Right lobe of liver (tissue), 6 donors: ENCODE measurements at regions not wholly inside any gene's neighbourhood (a gene's known extent, or its start where the extent isn't known, plus 50 kb on each side); places are given as distances from the start of the nearest gene placed in this dataset.

Experiments
- ATAC-seq, 4 donors: fragments of 200-7000 bp; cut with Tn5 transposase; one replicate each; pipeline ENCODE4 v1.9.1; 2020; ENCODE audit warnings: mild to moderate bottlenecking in 4 of 4, moderate library complexity in 4 of 4
- DNase-seq, 3 donors: peaks; one replicate each; pipeline ENCODE4 v3.0.0-alpha.2; 2020
- H3K27ac ChIP-seq, 3 donors: fragments of 200-600 bp; one replicate each; pipeline ENCODE4 v1.8.0; 2022
- H3K27me3 ChIP-seq, 2 donors: fragments of 200-600 bp; one replicate each; pipeline ENCODE4 v1.8.0; 2022
- H3K36me3 ChIP-seq, 4 donors: fragments of 200-600 bp; sonication (generic) in 1 of 4; one replicate each; pipeline versions ENCODE4 v1.5.1 to v1.8.0; 2017 to 2022; ENCODE audit warnings: control low read depth in 1 of 4
- H3K4me1 ChIP-seq, 4 donors: fragments of 200-600 bp; sonication (generic) in 1 of 4; one replicate each; pipeline versions ENCODE4 v1.5.1 to v1.8.0; 2017 to 2022; ENCODE audit warnings: control low read depth in 1 of 4
- H3K4me3 ChIP-seq, 3 donors: fragments of 200-600 bp; one replicate each; pipeline ENCODE4 v1.8.0; 2022
- H3K9me3 ChIP-seq, 4 donors: fragments of 200-600 bp; sonication (generic) in 1 of 4; one replicate each; pipeline versions ENCODE4 v1.5.1 to v1.8.0; 2017 to 2022; ENCODE audit warnings: control low read depth in 1 of 4
- POLR2A ChIP-seq: fragments of 450-650 bp; IDR thresholded peaks from one replicate; pipeline ENCODE4 v1.6.1; 2017; ENCODE audit warnings: antibody characterized with exemption, mild to moderate bottlenecking
- WGBS: methylation state at CpG from one replicate; pipeline ENCODE4 v1.1.6; 2018; ENCODE audit warnings: low coverage, low lambda C conversion rate; ENCODE audit not compliant: insufficient coverage; ENCODE audit errors: missing lambda C conversion rate; 5-methylcytosine and 5-hydroxymethylcytosine counted together
- intact Hi-C, 2 donors: fragments of 100-400 bp; cut with DNase I; formaldehyde crosslinking; loops; one replicate each; pipeline versions ENCODE4 v1.11.2 to v1.14.1; 2022
- TF ChIP-seq, protein P1 (sequence below), 4 donors: fragments of 200-600 bp in 3 of 4; fragments of 450-650 bp in 1 of 4; IDR thresholded peaks; one replicate each; pipeline versions ENCODE4 v1.5.1 to v1.8.0; 2016 to 2022; ENCODE audit warnings: antibody characterized with exemption in 4 of 4, mild to moderate bottlenecking in 2 of 4
- donor health status: DM: no; HTN: yes; CAD: no.
- donor health status: DM: no; HTN: no; CAD: no.
- donor health status: DM: no; HTN: no; CAD: no.
- donor health status: DM: no; HTN: yes; CAD: no.
- donor health status: DM: no; HTN: yes; CAD: no.

DNA sequence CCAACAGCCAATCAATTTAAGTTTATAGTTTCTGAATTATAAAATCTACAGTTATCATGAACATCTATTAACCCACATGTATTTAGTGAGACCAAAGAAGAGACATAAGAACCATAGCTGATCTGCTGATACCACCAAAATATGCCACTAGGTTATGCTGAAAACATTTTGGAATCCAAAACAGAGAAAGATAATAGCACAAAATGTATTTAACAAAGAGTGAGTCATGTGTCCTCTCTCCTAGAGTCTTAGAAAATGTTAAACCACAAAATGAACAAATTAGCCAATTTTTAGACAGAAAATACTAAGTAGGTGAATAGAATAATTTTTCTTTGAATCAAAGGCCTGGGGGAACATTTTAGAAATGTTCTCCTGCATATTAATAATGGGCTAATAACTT is 527.5 kb downstream of the GPAM start:
- intact Hi-C loops = no loop called here
- Histone ChIP-seq H3K27ac (no peak overlapping the region), H3K9me3 (no peaks in the 10 kb centered on the region), H3K4me3 (no peak overlapping the region), H3K27me3 (no peaks in the 10 kb centered on the region), H3K4me1 (no peaks in the 10 kb centered on the region), H3K36me3 (no peaks in the 10 kb centered on the region)
- TF ChIP-seq, protein P1, sequence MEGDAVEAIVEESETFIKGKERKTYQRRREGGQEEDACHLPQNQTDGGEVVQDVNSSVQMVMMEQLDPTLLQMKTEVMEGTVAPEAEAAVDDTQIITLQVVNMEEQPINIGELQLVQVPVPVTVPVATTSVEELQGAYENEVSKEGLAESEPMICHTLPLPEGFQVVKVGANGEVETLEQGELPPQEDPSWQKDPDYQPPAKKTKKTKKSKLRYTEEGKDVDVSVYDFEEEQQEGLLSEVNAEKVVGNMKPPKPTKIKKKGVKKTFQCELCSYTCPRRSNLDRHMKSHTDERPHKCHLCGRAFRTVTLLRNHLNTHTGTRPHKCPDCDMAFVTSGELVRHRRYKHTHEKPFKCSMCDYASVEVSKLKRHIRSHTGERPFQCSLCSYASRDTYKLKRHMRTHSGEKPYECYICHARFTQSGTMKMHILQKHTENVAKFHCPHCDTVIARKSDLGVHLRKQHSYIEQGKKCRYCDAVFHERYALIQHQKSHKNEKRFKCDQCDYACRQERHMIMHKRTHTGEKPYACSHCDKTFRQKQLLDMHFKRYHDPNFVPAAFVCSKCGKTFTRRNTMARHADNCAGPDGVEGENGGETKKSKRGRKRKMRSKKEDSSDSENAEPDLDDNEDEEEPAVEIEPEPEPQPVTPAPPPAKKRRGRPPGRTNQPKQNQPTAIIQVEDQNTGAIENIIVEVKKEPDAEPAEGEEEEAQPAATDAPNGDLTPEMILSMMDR (IDR thresholded peaks at IDR 0.05) = no peak
- TF ChIP-seq POLR2A = no peak
- no peak for ATAC-seq
- no peak for DNase-seq

DNA sequence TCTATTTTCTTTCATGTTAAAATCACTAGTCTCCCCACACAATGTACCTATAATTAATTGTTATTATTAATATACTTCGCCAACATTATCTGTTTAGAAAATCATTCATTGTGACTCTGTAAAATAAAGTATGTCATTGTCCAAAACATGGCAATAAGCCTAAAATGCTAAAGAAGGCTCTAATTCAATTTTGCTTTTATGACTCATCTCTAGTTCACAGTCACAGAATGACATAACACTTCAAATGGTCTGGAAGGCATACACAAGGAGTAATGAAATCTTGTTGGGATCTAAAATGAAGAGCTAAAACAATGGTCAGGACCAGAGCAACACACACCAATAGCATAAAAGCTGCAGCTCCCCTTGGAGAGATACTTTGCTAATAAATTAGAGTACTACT is 505.8 kb downstream of the GPAM start:
- H3K27ac ChIP-seq = no peak overlapping the region
- DNase-seq (no peak), ATAC-seq (no peak)
- H3K9me3 ChIP-seq = no peaks in the 10 kb centered on the region
- no peaks in the 10 kb centered on the region for H3K36me3 ChIP-seq
- 63% methylated on average over 1 of the region's 1 CpG for WGBS
- H3K4me1 ChIP-seq = no peaks in the 10 kb centered on the region
- H3K4me3 ChIP-seq = no peak overlapping the region
- no peak for TF ChIP-seq POLR2A
- TF ChIP-seq, protein P1 (IDR thresholded peaks at IDR 0.05) = no peak
- intact Hi-C loops = no loop called here
- no peaks in the 10 kb centered on the region for H3K27me3 ChIP-seq

DNA sequence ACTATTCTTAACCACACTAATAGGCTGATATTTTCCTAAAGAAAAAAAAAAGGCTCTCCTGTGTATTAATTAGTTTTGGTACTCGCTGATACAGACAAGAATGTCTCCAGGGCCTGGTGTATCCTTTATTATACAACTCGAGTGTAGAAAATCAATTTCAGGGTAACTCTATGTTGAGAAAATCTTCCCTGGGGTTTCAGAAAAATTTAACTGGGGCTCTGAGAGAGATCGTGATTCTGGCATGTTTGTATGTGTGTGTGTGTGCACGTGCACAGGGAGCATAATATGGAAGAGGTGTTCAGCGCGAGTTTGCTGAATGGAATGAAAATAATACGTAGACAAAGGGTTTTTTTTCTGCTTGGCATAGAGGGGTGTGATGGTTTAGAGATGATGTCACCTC is 496.8 kb downstream of the GPAM start:
- Histone ChIP-seq H3K4me1 (no peaks in the 10 kb centered on the region), H3K27me3 (no peaks in the 10 kb centered on the region), H3K27ac (no peak overlapping the region), H3K9me3 (no peaks in the 10 kb centered on the region), H3K36me3 (no peaks in the 10 kb centered on the region), H3K4me3 (no peak overlapping the region)
- TF ChIP-seq POLR2A = no peak
- TF ChIP-seq, protein P1 (IDR thresholded peaks at IDR 0.05) = no peak
- no peak for DNase-seq
- no peak for ATAC-seq
- intact Hi-C loops = no loop called here
- WGBS = 78% methylated on average over 7 of the region's 7 CpGs

DNA sequence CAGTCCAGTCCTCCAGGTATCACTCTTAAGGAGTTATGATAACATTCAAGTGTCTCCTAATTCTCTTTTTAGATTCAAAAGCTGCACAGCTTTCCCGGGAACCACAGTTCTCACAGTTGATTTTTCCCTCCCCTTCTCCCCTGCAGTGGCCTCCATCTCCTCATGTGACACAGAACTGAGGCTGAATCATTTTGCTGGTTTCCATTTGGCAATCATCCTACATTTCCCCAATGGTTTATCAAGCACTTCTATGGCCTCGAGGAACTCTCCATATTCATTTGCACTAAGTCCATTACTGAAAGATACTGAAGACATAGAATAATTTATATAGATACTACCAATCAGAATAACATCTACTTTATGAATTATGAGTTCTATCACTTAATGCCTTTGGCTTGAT is 484.9 kb downstream of the GPAM start:
- no peaks in the 10 kb centered on the region for H3K4me1 ChIP-seq
- H3K9me3 ChIP-seq = no peaks in the 10 kb centered on the region
- no peak for TF ChIP-seq POLR2A
- TF ChIP-seq, protein P1 (IDR thresholded peaks at IDR 0.05) = no peak
- H3K27ac ChIP-seq = no peak overlapping the region
- H3K36me3 ChIP-seq = no peaks in the 10 kb centered on the region
- DNase-seq (no peak), ATAC-seq (no peak)
- no peak overlapping the region for H3K4me3 ChIP-seq
- 61% methylated on average over 2 of the region's 2 CpGs for WGBS
- intact Hi-C loops = no loop called here
- H3K27me3 ChIP-seq = no peaks in the 10 kb centered on the region

DNA sequence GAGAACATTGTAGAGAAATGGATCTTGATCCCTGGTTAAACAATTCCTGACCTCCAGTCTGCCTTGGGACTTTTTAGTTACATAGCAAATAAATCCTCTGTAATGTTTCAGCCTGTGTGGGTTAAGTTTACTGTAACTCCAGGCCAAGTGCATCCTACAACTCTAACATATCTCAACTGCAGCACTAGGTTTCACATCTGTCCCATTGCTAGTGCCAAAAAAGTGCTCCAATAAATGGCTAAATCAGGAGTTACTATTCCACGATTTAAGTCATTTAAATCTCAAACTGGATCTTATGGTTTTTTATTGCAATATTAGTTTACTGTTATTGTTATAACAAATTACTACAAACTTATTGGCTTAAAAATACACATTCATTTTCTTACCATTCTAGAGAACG is 479.6 kb downstream of the GPAM start:
- TF ChIP-seq, protein P1 (IDR thresholded peaks at IDR 0.05) = no peak
- no peak for TF ChIP-seq POLR2A
- Histone ChIP-seq H3K4me1 (no peaks in the 10 kb centered on the region), H3K4me3 (no peak overlapping the region), H3K36me3 (no peaks in the 10 kb centered on the region), H3K9me3 (no peaks in the 10 kb centered on the region), H3K27ac (no peak overlapping the region), H3K27me3 (no peaks in the 10 kb centered on the region)
- intact Hi-C loops = no loop called here
- no peak for ATAC-seq
- no peak for DNase-seq
- 73% methylated on average over 2 of the region's 2 CpGs for WGBS
